HG03565 (cell line): ENCODE measurements at regions not wholly inside any gene's neighbourhood (a gene's known extent, or its start where the extent isn't known, plus 50 kb on each side); places are given as distances from the start of the nearest gene placed in this dataset.

Experiments used
- ATAC-seq: cut with Tn5 transposase; IDR thresholded peaks from one replicate; pipeline ENCODE4 v1.9.1; 2021; ENCODE audit warnings: mild to moderate bottlenecking, moderate library complexity; ENCODE audit not compliant: unreplicated experiment

GRCh38 chr7:32200646-32201045 is 130.4 kb upstream of the PDE1C start:
- no peak for ATAC-seq

GRCh38 chr7:32194537-32194936 is 124.3 kb upstream of the PDE1C start:
- ATAC-seq: no peak

- no peak for ATAC-seq
These were observed 121.1 kb upstream of the PDE1C start for GRCh38 chr7:32191305-32191704.

GRCh38 chr7:32179567-32179966 is 109.4 kb upstream of the PDE1C start:
- ATAC-seq: no peak

- ATAC-seq: no peak
These were observed 108.6 kb upstream of the PDE1C start for GRCh38 chr7:32178677-32179366.

- ATAC-seq: no peak
These were observed 107.0 kb upstream of the PDE1C start for GRCh38 chr7:32177232-32177631.

GRCh38 chr7:32175099-32175498 is 104.9 kb upstream of the PDE1C start:
- no peak for ATAC-seq

- ATAC-seq: no peak
These were observed 101.0 kb upstream of the PDE1C start for GRCh38 chr7:32171248-32171647.

GRCh38 chr7:32170838-32171237 is 100.6 kb upstream of the PDE1C start:
- no peak for ATAC-seq

- ATAC-seq: no peak
These were observed 99.0 kb upstream of the PDE1C start for GRCh38 chr7:32169228-32169627.

- ATAC-seq: no peak
These were observed 97.6 kb upstream of the PDE1C start for GRCh38 chr7:32167815-32168214.

GRCh38 chr7:32167256-32167655 is 97.0 kb upstream of the PDE1C start:
- ATAC-seq: no peak

- no peak for ATAC-seq
These were observed 94.3 kb upstream of the PDE1C start for GRCh38 chr7:32164341-32164996.

- ATAC-seq: no peak
These were observed 93.7 kb upstream of the PDE1C start for GRCh38 chr7:32163896-32164295.

GRCh38 chr7:32163141-32163806 is 93.1 kb upstream of the PDE1C start:
- ATAC-seq: no peak

GRCh38 chr7:32161708-32162107 is 91.5 kb upstream of the PDE1C start:
- no peak for ATAC-seq

GRCh38 chr7:32158751-32159745 is 88.8 kb upstream of the PDE1C start:
- ATAC-seq: no peak

- ATAC-seq: no peak
These were observed 87.9 kb upstream of the PDE1C start for GRCh38 chr7:32158076-32158475.

- ATAC-seq: no peak
These were observed 85.5 kb upstream of the PDE1C start for GRCh38 chr7:32155712-32156111.

- ATAC-seq: no peak
These were observed 84.6 kb upstream of the PDE1C start for GRCh38 chr7:32154797-32155196.

- ATAC-seq: no peak
These were observed 82.8 kb upstream of the PDE1C start for GRCh38 chr7:32153006-32153405.
